Thyroid gland (tissue), 4 donors: ENCODE measurements at regions not wholly inside any gene's neighbourhood (a gene's known extent, or its start where the extent isn't known, plus 50 kb on each side); places are given as distances from the start of the nearest gene placed in this dataset.

Experiments
- POLR2A ChIP-seq, 2 donors: fragments of 450-650 bp; IDR thresholded peaks; one replicate each; pipeline ENCODE4 v1.6.1; 2017; ENCODE audit warnings: antibody characterized with exemption in 2 of 2, mild to moderate bottlenecking in 2 of 2, moderate library complexity in 1 of 2
- TF ChIP-seq, protein P1 (sequence below), 6 experiments: fragments of 200-600 bp in 3 of 6; fragments of 450-650 bp in 3 of 6; sonication (generic) in 3 of 6; IDR thresholded peaks; one replicate each; pipeline ENCODE4 v1.5.1; 2016 to 2019; ENCODE audit warnings: antibody characterized with exemption in 6 of 6, mild to moderate bottlenecking in 2 of 6, inconsistent platforms in 1 of 6, moderate library complexity in 1 of 6

DNA sequence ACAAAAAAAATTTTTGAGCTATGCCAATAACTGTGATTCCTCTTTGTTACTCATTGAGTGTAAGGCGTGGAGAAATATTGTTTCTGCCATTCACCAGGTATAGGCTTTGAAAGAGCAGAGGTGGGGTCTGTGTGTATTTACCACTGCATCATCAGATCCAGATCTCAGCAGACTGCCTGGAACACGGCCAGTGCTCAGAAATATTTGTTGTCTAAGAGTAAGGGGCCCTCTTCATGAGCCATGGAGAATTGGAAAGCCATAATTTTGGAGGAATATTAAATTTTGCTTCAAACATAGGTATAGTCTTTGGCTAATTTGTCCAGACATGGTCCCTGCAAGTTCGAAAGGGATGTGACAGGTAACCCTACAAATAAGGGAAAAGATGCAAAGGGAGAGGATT is 231.3 kb upstream of the IRF2BP2 start:
- TF ChIP-seq, protein P1, sequence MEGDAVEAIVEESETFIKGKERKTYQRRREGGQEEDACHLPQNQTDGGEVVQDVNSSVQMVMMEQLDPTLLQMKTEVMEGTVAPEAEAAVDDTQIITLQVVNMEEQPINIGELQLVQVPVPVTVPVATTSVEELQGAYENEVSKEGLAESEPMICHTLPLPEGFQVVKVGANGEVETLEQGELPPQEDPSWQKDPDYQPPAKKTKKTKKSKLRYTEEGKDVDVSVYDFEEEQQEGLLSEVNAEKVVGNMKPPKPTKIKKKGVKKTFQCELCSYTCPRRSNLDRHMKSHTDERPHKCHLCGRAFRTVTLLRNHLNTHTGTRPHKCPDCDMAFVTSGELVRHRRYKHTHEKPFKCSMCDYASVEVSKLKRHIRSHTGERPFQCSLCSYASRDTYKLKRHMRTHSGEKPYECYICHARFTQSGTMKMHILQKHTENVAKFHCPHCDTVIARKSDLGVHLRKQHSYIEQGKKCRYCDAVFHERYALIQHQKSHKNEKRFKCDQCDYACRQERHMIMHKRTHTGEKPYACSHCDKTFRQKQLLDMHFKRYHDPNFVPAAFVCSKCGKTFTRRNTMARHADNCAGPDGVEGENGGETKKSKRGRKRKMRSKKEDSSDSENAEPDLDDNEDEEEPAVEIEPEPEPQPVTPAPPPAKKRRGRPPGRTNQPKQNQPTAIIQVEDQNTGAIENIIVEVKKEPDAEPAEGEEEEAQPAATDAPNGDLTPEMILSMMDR (IDR thresholded peaks at IDR 0.05) = no peak
- TF ChIP-seq POLR2A (IDR thresholded peaks at IDR 0.05) = no peak
